ENCODE measurements at regions not wholly inside any gene's neighbourhood (a gene's known extent, or its start where the extent isn't known, plus 50 kb on each side); places are given as distances from the start of the nearest gene placed in this dataset.

DNA sequence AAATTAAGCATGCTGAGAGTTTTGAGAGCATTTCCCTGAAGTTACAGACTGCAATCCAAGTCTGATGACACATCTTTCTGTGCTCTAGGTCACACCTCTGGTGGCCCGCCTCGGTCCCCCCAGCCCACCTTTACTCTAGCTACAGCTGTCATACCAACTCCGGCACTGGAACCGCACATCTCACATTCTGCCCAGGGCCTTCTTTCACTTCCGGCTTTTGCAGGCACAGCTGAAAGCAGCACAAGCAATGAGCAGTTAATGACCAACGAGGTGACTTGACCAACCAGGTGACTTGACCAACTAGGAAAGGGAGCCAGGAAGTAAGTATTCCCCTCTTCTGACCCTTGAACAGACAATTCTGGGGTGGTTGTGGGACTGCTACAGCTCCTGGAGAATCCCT lies 88.6 kb upstream of the MOCS1 start:
- H3K4me3 ChIP-seq (ENCODE audit: low read depth, poor library complexity, severe bottlenecking): no peak overlapping the region
- no peak for TF ChIP-seq POLR2A (IDR thresholded peaks at IDR 0.05)
- TF ChIP-seq, protein P1, sequence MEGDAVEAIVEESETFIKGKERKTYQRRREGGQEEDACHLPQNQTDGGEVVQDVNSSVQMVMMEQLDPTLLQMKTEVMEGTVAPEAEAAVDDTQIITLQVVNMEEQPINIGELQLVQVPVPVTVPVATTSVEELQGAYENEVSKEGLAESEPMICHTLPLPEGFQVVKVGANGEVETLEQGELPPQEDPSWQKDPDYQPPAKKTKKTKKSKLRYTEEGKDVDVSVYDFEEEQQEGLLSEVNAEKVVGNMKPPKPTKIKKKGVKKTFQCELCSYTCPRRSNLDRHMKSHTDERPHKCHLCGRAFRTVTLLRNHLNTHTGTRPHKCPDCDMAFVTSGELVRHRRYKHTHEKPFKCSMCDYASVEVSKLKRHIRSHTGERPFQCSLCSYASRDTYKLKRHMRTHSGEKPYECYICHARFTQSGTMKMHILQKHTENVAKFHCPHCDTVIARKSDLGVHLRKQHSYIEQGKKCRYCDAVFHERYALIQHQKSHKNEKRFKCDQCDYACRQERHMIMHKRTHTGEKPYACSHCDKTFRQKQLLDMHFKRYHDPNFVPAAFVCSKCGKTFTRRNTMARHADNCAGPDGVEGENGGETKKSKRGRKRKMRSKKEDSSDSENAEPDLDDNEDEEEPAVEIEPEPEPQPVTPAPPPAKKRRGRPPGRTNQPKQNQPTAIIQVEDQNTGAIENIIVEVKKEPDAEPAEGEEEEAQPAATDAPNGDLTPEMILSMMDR (IDR thresholded peaks at IDR 0.05): no peak
- no peak for DNase-seq (ENCODE audit: low spot score in 2 of 2)
- 79 to 81% methylated on average over 6 of the region's 6 CpGs for WGBS, 2 donors
- intact Hi-C loops (cut with DNase I; ENCODE audit: low total_unique reads): no loop called here

DNA sequence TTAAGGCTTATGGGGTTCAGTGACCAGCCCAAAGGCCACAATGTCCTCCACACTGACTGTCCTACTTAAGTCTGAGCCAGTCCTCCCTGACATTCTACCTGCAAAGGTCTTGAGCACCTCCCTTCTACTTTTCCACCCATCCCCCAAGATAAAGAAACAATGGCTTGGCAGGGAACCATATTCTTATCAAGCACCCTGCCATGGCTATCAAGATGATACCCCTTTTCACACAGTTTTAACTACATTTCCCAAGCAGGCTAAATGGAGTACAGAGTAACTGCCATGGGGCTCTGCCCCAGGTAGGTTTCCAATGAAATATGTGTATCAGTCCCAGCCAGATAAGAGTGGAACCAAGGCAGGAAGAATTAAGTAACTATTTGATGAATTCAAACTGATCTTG lies 85.9 kb upstream of the MOCS1 start:
- H3K4me3 ChIP-seq (ENCODE audit: low read depth, poor library complexity, severe bottlenecking): no peak overlapping the region
- TF ChIP-seq, protein P1 (IDR thresholded peaks at IDR 0.05): no peak
- TF ChIP-seq POLR2A (IDR thresholded peaks at IDR 0.05): no peak
- intact Hi-C loops (cut with DNase I; ENCODE audit: low total_unique reads): no loop called here
- no peak for DNase-seq (ENCODE audit: low spot score in 2 of 2)

DNA sequence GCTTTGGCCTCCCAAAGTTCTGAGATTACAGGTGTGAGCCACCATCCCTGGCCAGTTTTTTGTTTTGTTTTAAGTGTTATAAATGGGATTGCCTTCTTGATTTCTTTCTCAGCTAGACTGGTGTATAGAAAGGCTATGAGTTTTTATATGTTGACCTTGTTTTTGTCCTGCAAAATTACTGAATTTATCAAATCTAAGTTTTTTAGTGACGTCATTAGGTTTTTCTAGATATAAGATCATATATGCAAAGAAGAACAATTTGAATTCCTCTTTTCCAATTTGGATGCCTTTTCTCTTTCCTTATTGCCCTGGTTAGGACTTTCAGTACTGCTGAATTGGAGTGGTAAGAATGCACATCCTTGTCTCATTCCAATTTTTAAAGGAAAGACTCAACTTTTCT lies 81.3 kb upstream of the MOCS1 start:
- no peak overlapping the region for H3K4me3 ChIP-seq (ENCODE audit: low read depth, poor library complexity, severe bottlenecking)
- DNase-seq (ENCODE audit: low spot score in 2 of 2): no peak
- 95 to 100% methylated on average over 1 of the region's 1 CpG for WGBS, 2 donors
- intact Hi-C loops (cut with DNase I; ENCODE audit: low total_unique reads): no loop called here
- TF ChIP-seq, protein P1 (IDR thresholded peaks at IDR 0.05): no peak
- TF ChIP-seq POLR2A (IDR thresholded peaks at IDR 0.05): no peak

DNA sequence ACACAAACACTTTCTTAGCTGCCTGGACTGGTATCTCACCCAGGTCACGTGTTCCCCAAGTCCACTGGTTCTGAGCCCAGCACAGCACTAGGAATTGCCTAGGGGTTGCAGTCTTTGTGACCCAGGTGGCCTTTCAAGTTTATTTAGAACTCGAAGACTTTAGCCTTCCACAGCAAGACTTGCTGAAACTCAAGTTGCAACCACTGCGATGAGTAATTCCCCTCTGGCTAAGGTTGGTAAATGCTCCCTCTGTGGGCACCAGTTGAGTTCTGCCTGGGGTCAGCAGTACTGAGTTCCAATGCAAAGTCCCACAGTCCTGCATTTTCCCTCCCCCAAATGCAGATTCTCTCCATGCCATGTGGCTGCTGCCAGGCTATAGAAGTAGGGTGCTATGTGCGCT lies 77.6 kb upstream of the MOCS1 start:
- DNase-seq (ENCODE audit: low spot score in 2 of 2): no peak
- no peak overlapping the region for H3K4me3 ChIP-seq (ENCODE audit: low read depth, poor library complexity, severe bottlenecking)
- intact Hi-C loops (cut with DNase I; ENCODE audit: low total_unique reads): no loop called here
- TF ChIP-seq POLR2A (IDR thresholded peaks at IDR 0.05): no peak
- TF ChIP-seq, protein P1 (IDR thresholded peaks at IDR 0.05): no peak
- WGBS, 2 donors: 80 to 87% methylated on average over 4 of the region's 4 CpGs

DNA sequence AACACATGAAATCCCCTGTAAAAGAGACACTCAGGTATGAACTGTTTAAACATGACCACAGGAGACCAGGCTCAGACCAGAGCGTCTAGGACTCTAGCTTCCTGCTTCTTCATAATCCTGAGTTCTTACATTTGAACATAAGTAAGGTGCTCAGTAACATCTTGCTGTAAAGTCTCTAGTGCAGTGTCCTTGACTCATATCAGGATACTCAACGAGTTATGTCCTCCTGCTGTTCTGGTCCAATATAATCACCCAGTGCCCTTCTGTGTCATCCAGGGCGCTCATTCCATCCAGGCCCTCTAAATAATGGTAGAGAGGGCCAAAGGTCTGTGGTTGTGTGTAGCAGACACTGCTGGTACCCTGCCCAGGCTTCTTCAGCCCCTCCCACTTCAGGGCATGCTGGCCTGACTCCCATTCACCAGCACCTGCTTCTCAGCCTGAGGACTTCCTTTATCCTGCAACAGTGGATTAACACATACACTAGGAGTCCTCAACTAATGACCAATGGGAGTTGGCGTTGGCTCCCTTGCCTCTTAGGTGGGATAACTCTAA lies 66.8 kb upstream of the MOCS1 start:
- H3K4me3 ChIP-seq (ENCODE audit: low read depth, poor library complexity, severe bottlenecking): no peak overlapping the region
- DNase-seq (ENCODE audit: low spot score in 2 of 2): no peak
- no peak for TF ChIP-seq POLR2A (IDR thresholded peaks at IDR 0.05)
- TF ChIP-seq, protein P1 (IDR thresholded peaks at IDR 0.05): no peak
- intact Hi-C loops (cut with DNase I; ENCODE audit: low total_unique reads): no loop called here
- WGBS, 2 donors: 68 to 74% methylated on average over 4 of the region's 4 CpGs

Data from lower leg skin (tissue), 4 donors.